Hepatocyte (in vitro differentiated cells): ENCODE measurements at regions not wholly inside any gene's neighbourhood (a gene's known extent, or its start where the extent isn't known, plus 50 kb on each side); places are given as distances from the start of the nearest gene placed in this dataset.

Experiments used
- DNase-seq: peaks from one replicate; pipeline ENCODE4 v3.0.0-alpha.2; 2016; ENCODE audit warnings: low spot score
- H2AFZ ChIP-seq: fragments of 200-600 bp; sonication (generic); 2 replicates; pipeline ENCODE4 v1.6.0; 2016; ENCODE audit warnings: antibody characterized with exemption, mild to moderate bottlenecking
- H3K27ac ChIP-seq: fragments of 200-600 bp; sonication (generic); 2 replicates; pipeline ENCODE4 v1.5.1; 2016; ENCODE audit warnings: mild to moderate bottlenecking
- H3K27me3 ChIP-seq: fragments of 200-600 bp; sonication (generic); 2 replicates; pipeline ENCODE4 v1.6.1; 2016
- H3K36me3 ChIP-seq: fragments of 200-600 bp; sonication (generic); replicated peaks from 2 replicates; pipeline ENCODE4 v1.5.1; 2016; ENCODE audit warnings: low read depth; ENCODE audit not compliant: insufficient read depth
- H3K4me1 ChIP-seq: fragments of 200-600 bp; sonication (generic); 2 replicates; pipeline ENCODE4 v1.5.1; 2016; ENCODE audit warnings: mild to moderate bottlenecking, moderate library complexity; ENCODE audit not compliant: insufficient read depth
- H3K4me2 ChIP-seq: fragments of 200-600 bp; sonication (generic); 2 replicates; pipeline ENCODE4 v1.6.0; 2016
- H3K4me3 ChIP-seq: fragments of 200-600 bp; sonication (generic); 2 replicates; pipeline ENCODE4 v1.5.1; 2016; ENCODE audit warnings: mild to moderate bottlenecking
- H3K79me2 ChIP-seq: fragments of 200-600 bp; sonication (generic); 2 replicates; pipeline ENCODE4 v1.6.0; 2017; ENCODE audit warnings: mild to moderate bottlenecking
- H3K9me2 ChIP-seq: fragments of 200-600 bp; sonication (generic); replicated peaks from 2 replicates; pipeline ENCODE4 v1.6.0; 2017; ENCODE audit warnings: mild to moderate bottlenecking; ENCODE audit not compliant: insufficient read depth
- H3K9me3 ChIP-seq: fragments of 200-600 bp; sonication (generic); 2 replicates; pipeline ENCODE4 v1.5.1; 2016; ENCODE audit warnings: low read depth, mild to moderate bottlenecking
- H4K20me1 ChIP-seq: fragments of 200-600 bp; sonication (generic); 2 replicates; pipeline ENCODE4 v1.6.0; 2016; ENCODE audit warnings: mild to moderate bottlenecking; ENCODE audit not compliant: insufficient read depth, poor library complexity, severe bottlenecking
- CTCF ChIP-seq: fragments of 200-600 bp; sonication (generic); IDR thresholded peaks from 2 replicates; pipeline ENCODE4 v1.5.1; 2016; ENCODE audit warnings: antibody characterized with exemption, mild to moderate bottlenecking; ENCODE audit not compliant: poor library complexity
- EZH2 ChIP-seq: fragments of 200-600 bp; sonication (generic); IDR thresholded peaks from 2 replicates; pipeline ENCODE4 v1.6.1; 2016; ENCODE audit warnings: antibody characterized with exemption, mild to moderate bottlenecking, borderline replicate concordance
- EZH2phosphoT487 ChIP-seq: fragments of 200-600 bp; sonication (generic); IDR thresholded peaks from one replicate; pipeline ENCODE4 v1.6.1; 2018; ENCODE audit warnings: antibody characterized with exemption, mild to moderate bottlenecking, low read depth, moderate library complexity; ENCODE audit not compliant: unreplicated experiment, severe bottlenecking
- WGBS: methylation state at CpG from one replicate; pipeline ENCODE4 v1.1.6; 2016; ENCODE audit warnings: low lambda C conversion rate; ENCODE audit errors: missing lambda C conversion rate; 5-methylcytosine and 5-hydroxymethylcytosine counted together

GRCh38 chr16:35734728-35735402 lies 2275.5 kb downstream of the TP53TG3F start:
- Histone ChIP-seq H2AFZ (no peak overlapping the region), H3K4me3 (no peak overlapping the region), H3K9me3 (no peaks in the 10 kb centered on the region), H3K9me2 (no peaks in the 10 kb centered on the region), H3K27ac (no peak overlapping the region), H4K20me1 (no peaks in the 10 kb centered on the region), H3K4me2 (no peak overlapping the region), H3K27me3 (no peaks in the 10 kb centered on the region), H3K4me1 (no peaks in the 10 kb centered on the region), H3K36me3 (no peaks in the 10 kb centered on the region), H3K79me2 (no peaks in the 10 kb centered on the region)
- WGBS: 78% methylated on average over 12 of the region's 18 CpGs
- no peak for DNase-seq
- TF ChIP-seq CTCF (no peak), EZH2phosphoT487 (no peak), EZH2 (no peak)

- Histone ChIP-seq H3K4me1 (no peaks in the 10 kb centered on the region), H3K4me2 (no peak overlapping the region), H3K27me3 (no peaks in the 10 kb centered on the region), H3K4me3 (no peak overlapping the region), H2AFZ (no peak overlapping the region), H4K20me1 (no peaks in the 10 kb centered on the region), H3K79me2 (no peaks in the 10 kb centered on the region), H3K27ac (no peak overlapping the region), H3K36me3 (no peaks in the 10 kb centered on the region), H3K9me3 (no peaks in the 10 kb centered on the region), H3K9me2 (no peaks in the 10 kb centered on the region)
- no peak for TF ChIP-seq EZH2
- TF ChIP-seq EZH2phosphoT487: no peak
- TF ChIP-seq CTCF: no peak
- 84% methylated on average over 23 of the region's 27 CpGs for WGBS
- DNase-seq: no peak
Observed at GRCh38 chr16:35735403-35736251, 2276.2 kb downstream of the TP53TG3F start.

- no peak for DNase-seq
- Histone ChIP-seq H3K79me2 (no peaks in the 10 kb centered on the region), H3K4me1 (no peaks in the 10 kb centered on the region), H4K20me1 (no peaks in the 10 kb centered on the region), H3K9me2 (no peaks in the 10 kb centered on the region), H3K27me3 (no peaks in the 10 kb centered on the region), H3K4me2 (no peak overlapping the region), H3K4me3 (no peak overlapping the region), H2AFZ (no peak overlapping the region), H3K9me3 (no peaks in the 10 kb centered on the region), H3K36me3 (no peaks in the 10 kb centered on the region), H3K27ac (no peak overlapping the region)
- TF ChIP-seq EZH2: no peak
- TF ChIP-seq CTCF: no peak
- TF ChIP-seq EZH2phosphoT487: no peak
- whole genome bisulfite sequencing: 61% methylated on average over 2 of the region's 2 CpGs
Observed at GRCh38 chr16:35736546-35736945, 2277.1 kb downstream of the TP53TG3F start.
